Sigmoid colon (tissue), 6 donors: ENCODE measurements at regions not wholly inside any gene's neighbourhood (a gene's known extent, or its start where the extent isn't known, plus 50 kb on each side); places are given as distances from the start of the nearest gene placed in this dataset.

Experiments
- DNase-seq: peaks from one replicate; pipeline ENCODE4 v3.0.0-alpha.2; 2019
- H3K27ac ChIP-seq, 4 donors: fragments of 200-600 bp; sonication (generic); one replicate each; pipeline ENCODE4 v1.5.1; 2016 to 2019; ENCODE audit warnings: mild to moderate bottlenecking in 1 of 4
- H3K27me3 ChIP-seq, 3 donors: fragments of 200-600 bp; sonication (generic); one replicate each; pipeline ENCODE4 v1.5.1; 2019; ENCODE audit warnings: mild to moderate bottlenecking in 1 of 3
- H3K36me3 ChIP-seq, 4 donors: fragments of 200-600 bp; sonication (generic); one replicate each; pipeline ENCODE4 v1.5.1; 2016 to 2019
- H3K4me1 ChIP-seq, 4 donors: fragments of 200-600 bp; sonication (generic); one replicate each; pipeline ENCODE4 v1.5.1; 2017 to 2019
- H3K4me3 ChIP-seq, 4 donors: fragments of 200-600 bp; sonication (generic); one replicate each; pipeline ENCODE4 v1.5.1; 2017 to 2019; ENCODE audit warnings: mild to moderate bottlenecking in 2 of 4, moderate library complexity in 1 of 4
- H3K9me3 ChIP-seq, 4 donors: fragments of 200-600 bp in 3 of 4; sonication (generic) in 3 of 4; one replicate each; pipeline versions ENCODE4 v1.5.1 to v1.6.1; 2013 to 2019
- CTCF ChIP-seq, 4 experiments: fragments of 450-650 bp in 3 of 4; fragments of 200-600 bp in 1 of 4; IDR thresholded peaks; one replicate each; pipeline ENCODE4 v1.5.1; 2016 to 2019; ENCODE audit warnings: antibody characterized with exemption in 4 of 4, mild to moderate bottlenecking in 3 of 4, moderate library complexity in 2 of 4
- EP300 ChIP-seq, 4 donors: sonication (generic); formaldehyde crosslinking; IDR thresholded peaks; one replicate each; pipeline ENCODE4 v1.6.1; 2017; ENCODE audit warnings: antibody characterized with exemption in 4 of 4
- POLR2A ChIP-seq, 2 donors: fragments of 450-650 bp; IDR thresholded peaks; one replicate each; pipeline ENCODE4 v1.6.1; 2016; ENCODE audit warnings: antibody characterized with exemption in 2 of 2, mild to moderate bottlenecking in 2 of 2, moderate library complexity in 2 of 2
- POLR2AphosphoS5 ChIP-seq, 4 donors: sonication (generic); formaldehyde crosslinking; IDR thresholded peaks; one replicate each; pipeline ENCODE4 v1.6.1; 2017; ENCODE audit warnings: antibody characterized with exemption in 4 of 4
- WGBS, 2 donors: extraction: QIAGEN DNeasy Blood & Tissue Kit; methylation state at CpG; one replicate each; pipeline ENCODE4 v1.1.7; 2013; 5-methylcytosine and 5-hydroxymethylcytosine counted together
- intact Hi-C: fragments of 100-400 bp; cut with DNase I; formaldehyde crosslinking; loops from one replicate; pipeline ENCODE4 v1.15.1; 2023
- donor health status: healthy with polysubstance abuse.
- donor health status: healthy.

DNA sequence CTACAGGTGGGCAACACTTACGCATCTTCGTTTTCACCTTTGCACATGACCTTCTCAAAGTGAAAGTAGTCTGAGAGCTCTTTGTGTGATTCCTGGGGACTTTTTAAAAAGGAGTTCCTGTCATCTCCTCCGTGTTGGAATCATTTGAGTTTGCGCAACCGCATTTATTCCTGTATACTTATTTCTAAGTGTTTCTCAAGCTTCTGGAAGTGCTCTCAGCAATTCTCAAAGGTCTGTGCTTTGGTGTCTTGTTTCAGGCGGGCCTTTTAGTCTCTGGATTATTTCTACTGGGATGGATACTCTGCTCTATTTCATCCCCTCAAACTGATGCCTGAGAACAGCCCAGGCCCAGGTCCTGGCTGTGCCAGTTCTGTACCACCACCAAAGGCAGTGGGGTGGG is 226.5 kb upstream of the TUT7 start:
- WGBS, 2 donors, result 70 to 78% methylated on average over 6 of the region's 6 CpGs
- intact Hi-C loops, result loop anchor here (5.0 kb wide), 2 partner anchors 68 to 367 kb away; partner anchors contain the start of gene GAS1
- Histone ChIP-seq H3K36me3 (no peaks in the 10 kb centered on the region), H3K27ac (peak overlapping the region in 3 of 4 donors; percentile 66 to 76 (median 68)), H3K9me3 (no peaks in the 10 kb centered on the region), H3K4me3 (no peak overlapping the region), H3K4me1 (peaks cover 0 to 25% (median 17%) of the 10 kb centered on the region in 4 donors), H3K27me3 (no peaks in the 10 kb centered on the region)
- peak; percentile 73 for DNase-seq
- TF ChIP-seq POLR2AphosphoS5 (IDR thresholded peaks at IDR 0.05) (peak in 3 of 4 donors; percentile 23 to 48 (median 45)), EP300 (IDR thresholded peaks at IDR 0.05) (no peak), POLR2A (IDR thresholded peaks at IDR 0.05) (no peak)

DNA sequence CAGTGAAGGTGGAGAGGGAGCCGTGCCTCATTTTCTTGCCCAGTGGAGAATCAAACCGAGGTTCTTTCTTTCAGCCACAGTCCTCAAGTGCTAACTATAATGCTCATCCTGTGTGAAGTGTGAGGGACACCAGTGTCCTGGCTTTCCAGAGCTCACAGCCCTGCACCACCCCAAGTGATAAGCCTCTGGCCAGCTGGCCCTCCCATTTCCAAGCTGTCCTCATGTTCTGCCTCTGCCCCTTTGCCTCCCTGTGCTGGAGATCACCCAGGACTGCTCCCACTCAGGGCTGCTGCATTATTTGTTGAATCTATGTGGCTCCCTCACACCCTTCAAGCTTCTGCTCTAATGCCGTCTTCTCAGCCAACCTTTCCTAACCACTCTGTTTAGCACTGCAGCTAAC is 224.5 kb upstream of the TUT7 start:
- peaks cover 0 to 12% (median 8%) of the 10 kb centered on the region in 4 donors for H3K4me1 ChIP-seq
- H3K27ac ChIP-seq, result no peak overlapping the region
- TF ChIP-seq CTCF (IDR thresholded peaks at IDR 0.05) (no peak), POLR2AphosphoS5 (IDR thresholded peaks at IDR 0.05) (no peak), POLR2A (IDR thresholded peaks at IDR 0.05) (no peak), EP300 (IDR thresholded peaks at IDR 0.05) (no peak)
- no peaks in the 10 kb centered on the region for H3K9me3 ChIP-seq
- H3K27me3 ChIP-seq, result no peaks in the 10 kb centered on the region
- H3K4me3 ChIP-seq, result no peak overlapping the region
- WGBS, 2 donors, result 84 to 92% methylated on average over 3 of the region's 3 CpGs
- DNase-seq, result no peak
- no peaks in the 10 kb centered on the region for H3K36me3 ChIP-seq
- intact Hi-C loops, result no loop called here

- H3K4me1 ChIP-seq, result peaks cover 0 to 12% (median 8%) of the 10 kb centered on the region in 4 donors
- no peak overlapping the region for H3K27ac ChIP-seq
- no peak overlapping the region for H3K4me3 ChIP-seq
- no peaks in the 10 kb centered on the region for H3K36me3 ChIP-seq
- no peak for DNase-seq
- TF ChIP-seq POLR2A (IDR thresholded peaks at IDR 0.05) (no peak), EP300 (IDR thresholded peaks at IDR 0.05) (no peak), CTCF (IDR thresholded peaks at IDR 0.05) (no peak), POLR2AphosphoS5 (IDR thresholded peaks at IDR 0.05) (no peak)
- intact Hi-C loops, result no loop called here
- WGBS, 2 donors, result 78 to 80% methylated on average over 30 of the region's 30 CpGs
- no peaks in the 10 kb centered on the region for H3K9me3 ChIP-seq
- no peaks in the 10 kb centered on the region for H3K27me3 ChIP-seq
Observed at GRCh38 chr9:86577420-86578333, 223.5 kb upstream of the TUT7 start.

DNA sequence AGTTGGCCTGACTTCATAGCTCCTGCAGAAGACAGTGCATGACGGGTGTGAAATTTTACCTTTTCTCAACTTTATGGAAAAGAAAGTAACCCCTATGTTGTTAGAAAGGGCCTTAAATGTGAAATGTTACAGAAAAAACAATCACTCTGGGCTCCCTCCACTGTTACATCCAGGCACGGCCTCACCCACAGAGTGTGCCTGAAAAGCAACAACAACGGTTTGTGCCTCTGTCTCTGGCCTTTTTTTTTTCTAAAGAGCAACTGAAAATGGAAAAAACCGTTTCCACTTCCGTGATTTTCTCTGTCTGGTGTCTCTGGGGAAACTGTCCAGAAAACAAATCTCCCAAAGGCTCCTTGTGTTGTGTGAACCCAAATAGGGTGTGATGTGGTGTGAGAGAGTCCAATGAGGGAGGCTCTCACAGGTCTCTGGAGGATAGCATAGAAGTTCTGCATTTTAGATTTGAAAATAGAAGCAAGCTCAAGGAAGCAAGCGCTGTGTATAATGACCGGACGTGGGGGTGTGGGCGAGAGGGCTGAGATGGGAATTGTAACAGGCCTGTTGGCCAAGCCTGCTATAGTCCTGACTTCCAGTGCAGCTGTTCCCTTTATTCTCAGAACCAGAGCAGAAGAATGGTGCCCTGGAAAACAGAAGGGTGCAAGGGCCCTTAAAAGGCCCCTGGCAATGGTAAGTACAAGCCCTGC is 221.8 kb upstream of the TUT7 start:
- intact Hi-C loops, result no loop called here
- no peak for TF ChIP-seq POLR2A (IDR thresholded peaks at IDR 0.05)
- no peak for TF ChIP-seq EP300 (IDR thresholded peaks at IDR 0.05)
- no peak for TF ChIP-seq CTCF (IDR thresholded peaks at IDR 0.05)
- H3K4me1 ChIP-seq, result peaks cover 0 to 10% (median 6%) of the 10 kb centered on the region in 4 donors
- no peak for DNase-seq
- H3K27me3 ChIP-seq, result no peaks in the 10 kb centered on the region
- no peak overlapping the region for H3K4me3 ChIP-seq
- H3K9me3 ChIP-seq, result no peaks in the 10 kb centered on the region
- WGBS, 2 donors, result 80 to 83% methylated on average over 9 of the region's 9 CpGs
- H3K36me3 ChIP-seq, result no peaks in the 10 kb centered on the region
- peak overlapping the region in 3 of 4 donors; percentile 41 to 46 (median 45) for H3K27ac ChIP-seq

- DNase-seq, result no peak
- H3K4me3 ChIP-seq, result no peak overlapping the region
- intact Hi-C loops, result no loop called here
- no peaks in the 10 kb centered on the region for H3K36me3 ChIP-seq
- TF ChIP-seq EP300 (IDR thresholded peaks at IDR 0.05) (no peak), POLR2AphosphoS5 (IDR thresholded peaks at IDR 0.05) (no peak), CTCF (IDR thresholded peaks at IDR 0.05) (no peak), POLR2A (IDR thresholded peaks at IDR 0.05) (no peak)
- H3K27ac ChIP-seq, result no peak overlapping the region
- H3K27me3 ChIP-seq, result no peaks in the 10 kb centered on the region
- no peaks in the 10 kb centered on the region for H3K9me3 ChIP-seq
- H3K4me1 ChIP-seq, result peaks cover 0 to 2% (median 0%) of the 10 kb centered on the region in 4 donors
Observed at GRCh38 chr9:86575137-86575536, 220.9 kb upstream of the TUT7 start.
